Ovary (tissue), 3 donors: ENCODE measurements at regions not wholly inside any gene's neighbourhood (a gene's known extent, or its start where the extent isn't known, plus 50 kb on each side); places are given as distances from the start of the nearest gene placed in this dataset.

Experiments
- EP300 ChIP-seq: sonication (generic); formaldehyde crosslinking; IDR thresholded peaks from one replicate; pipeline ENCODE4 v1.6.1; 2017; ENCODE audit warnings: antibody characterized with exemption
- POLR2A ChIP-seq: fragments of 450-650 bp; IDR thresholded peaks from one replicate; pipeline ENCODE4 v1.6.1; 2017; ENCODE audit warnings: antibody characterized with exemption, mild to moderate bottlenecking, moderate library complexity
- TF ChIP-seq, protein P1 (sequence below), 3 donors: fragments of 450-650 bp in 2 of 3; fragments of 200-600 bp in 1 of 3; IDR thresholded peaks; one replicate each; pipeline versions ENCODE4 v1.5.1 to v1.8.0; 2016 to 2022; ENCODE audit warnings: antibody characterized with exemption in 3 of 3, mild to moderate bottlenecking in 1 of 3
- donor health status: DM: no; HTN: no; CAD: no.

DNA sequence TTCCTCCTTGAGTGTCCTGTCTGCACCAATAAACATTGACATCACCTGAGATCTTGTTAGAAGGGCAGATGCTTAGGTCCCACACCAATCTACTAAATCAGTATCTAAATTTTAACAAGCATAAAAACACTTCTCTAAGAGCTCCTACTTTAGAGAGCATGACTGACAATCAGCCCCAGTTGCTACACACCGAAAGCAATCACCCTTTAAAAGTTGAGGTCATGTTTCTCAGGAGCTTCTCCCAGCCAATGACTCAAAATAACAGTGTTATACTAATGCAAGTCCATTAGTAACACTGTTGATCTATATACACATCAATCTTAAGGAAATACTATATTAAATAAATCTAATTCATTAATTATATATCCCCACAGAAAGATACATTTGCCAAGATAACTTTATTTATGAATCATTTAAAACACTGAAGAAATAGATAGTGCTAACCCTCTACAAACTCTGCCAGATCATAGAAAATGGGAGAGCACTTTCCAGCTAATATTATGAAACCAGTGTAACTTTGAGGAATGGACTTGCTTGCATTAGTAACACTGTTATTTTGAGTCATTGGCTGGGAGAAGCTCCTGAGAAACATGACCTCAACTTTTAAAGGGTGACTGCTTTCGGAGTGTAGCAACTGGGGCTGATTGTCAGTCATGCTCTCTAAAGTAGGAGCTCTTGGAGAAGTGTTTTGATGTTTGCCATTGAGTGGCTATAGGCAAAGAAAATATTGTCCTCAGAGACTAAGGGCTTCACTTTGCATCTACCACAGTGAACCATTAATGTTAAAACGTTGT, 109.8 kb upstream of the HDX start:
- TF ChIP-seq POLR2A, result no peak
- TF ChIP-seq, protein P1, sequence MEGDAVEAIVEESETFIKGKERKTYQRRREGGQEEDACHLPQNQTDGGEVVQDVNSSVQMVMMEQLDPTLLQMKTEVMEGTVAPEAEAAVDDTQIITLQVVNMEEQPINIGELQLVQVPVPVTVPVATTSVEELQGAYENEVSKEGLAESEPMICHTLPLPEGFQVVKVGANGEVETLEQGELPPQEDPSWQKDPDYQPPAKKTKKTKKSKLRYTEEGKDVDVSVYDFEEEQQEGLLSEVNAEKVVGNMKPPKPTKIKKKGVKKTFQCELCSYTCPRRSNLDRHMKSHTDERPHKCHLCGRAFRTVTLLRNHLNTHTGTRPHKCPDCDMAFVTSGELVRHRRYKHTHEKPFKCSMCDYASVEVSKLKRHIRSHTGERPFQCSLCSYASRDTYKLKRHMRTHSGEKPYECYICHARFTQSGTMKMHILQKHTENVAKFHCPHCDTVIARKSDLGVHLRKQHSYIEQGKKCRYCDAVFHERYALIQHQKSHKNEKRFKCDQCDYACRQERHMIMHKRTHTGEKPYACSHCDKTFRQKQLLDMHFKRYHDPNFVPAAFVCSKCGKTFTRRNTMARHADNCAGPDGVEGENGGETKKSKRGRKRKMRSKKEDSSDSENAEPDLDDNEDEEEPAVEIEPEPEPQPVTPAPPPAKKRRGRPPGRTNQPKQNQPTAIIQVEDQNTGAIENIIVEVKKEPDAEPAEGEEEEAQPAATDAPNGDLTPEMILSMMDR (IDR thresholded peaks at IDR 0.05), result no peak
- no peak for TF ChIP-seq EP300
